ENCODE measurements at regions not wholly inside any gene's neighbourhood (a gene's known extent, or its start where the extent isn't known, plus 50 kb on each side); places are given as distances from the start of the nearest gene placed in this dataset.

GRCh38 chr12:46933947-46934346, 108.2 kb upstream of the SLC38A4 start:
- peaks cover 10% of the 10 kb centered on the region for H3K4me1 Mint-ChIP-seq (ENCODE audit: low read depth, unreplicated experiment)
- no peaks in the 10 kb centered on the region for H3K36me3 Mint-ChIP-seq (ENCODE audit: insufficient read depth, unreplicated experiment)
- no TSS peak for BruUV-seq (replicated peaks)
- no peak for TF ChIP-seq CTCF (IDR thresholded peaks at IDR 0.05; ENCODE audit: unreplicated experiment)
- CTCF ChIA-PET: no interaction called here
- no peak overlapping the region for H3K27ac Mint-ChIP-seq (ENCODE audit: unreplicated experiment)
- no peaks in the 10 kb centered on the region for H3K27me3 Mint-ChIP-seq (ENCODE audit: unreplicated experiment)
- DNase-seq: peak; percentile 10
- intact Hi-C loops (cut with micrococcal nuclease; ENCODE audit: unreplicated experiment): loop anchor here (1.0 to 10.0 kb wide), 3 partner anchors 259 to 779 kb away; no protein-coding TSS in a partner anchor
- no peak overlapping the region for H3K4me3 Mint-ChIP-seq (ENCODE audit: low read depth, unreplicated experiment)
- H3K9me3 Mint-ChIP-seq (ENCODE audit: low read depth, unreplicated experiment): no peaks in the 10 kb centered on the region

- H3K4me1 Mint-ChIP-seq (ENCODE audit: low read depth, unreplicated experiment): peaks cover 10% of the 10 kb centered on the region
- H3K36me3 Mint-ChIP-seq (ENCODE audit: insufficient read depth, unreplicated experiment): no peaks in the 10 kb centered on the region
Observed at GRCh38 chr12:46934374-46935111, 108.7 kb upstream of the SLC38A4 start.

DNA sequence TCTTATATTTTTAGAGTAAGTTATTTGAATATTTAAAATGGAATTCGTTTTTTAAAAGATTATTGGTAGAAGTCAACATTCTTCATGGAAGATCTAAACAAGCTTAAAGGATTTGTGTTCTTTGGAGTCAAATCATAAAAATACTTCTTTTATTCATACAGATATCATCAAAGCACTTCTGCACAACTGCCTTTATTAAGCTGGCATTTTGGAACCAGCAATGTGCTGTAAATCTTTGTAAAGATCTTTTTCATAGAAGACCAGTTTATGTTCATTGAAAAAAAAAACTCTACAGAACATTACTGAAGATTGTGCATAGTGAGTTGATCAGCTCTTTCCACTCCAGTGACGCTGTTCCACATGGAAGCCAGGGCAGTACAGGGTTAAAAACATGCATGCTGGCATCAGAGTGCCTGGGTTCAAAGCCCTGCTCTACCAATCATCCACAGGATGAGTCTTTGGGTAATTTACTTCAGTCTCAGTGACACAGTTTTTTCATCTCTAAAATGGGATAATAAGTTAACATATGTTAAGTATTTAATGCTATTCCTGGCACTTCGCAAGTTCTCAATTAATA, 109.6 kb upstream of the SLC38A4 start:
- H3K4me1 Mint-ChIP-seq (ENCODE audit: low read depth, unreplicated experiment): peaks cover 10% of the 10 kb centered on the region
- no peak for TF ChIP-seq CTCF (IDR thresholded peaks at IDR 0.05; ENCODE audit: unreplicated experiment)
- H3K27me3 Mint-ChIP-seq (ENCODE audit: unreplicated experiment): no peaks in the 10 kb centered on the region
- H3K9me3 Mint-ChIP-seq (ENCODE audit: low read depth, unreplicated experiment): no peaks in the 10 kb centered on the region
- no peak for DNase-seq
- intact Hi-C loops (cut with micrococcal nuclease; ENCODE audit: unreplicated experiment): loop anchor here (10.0 kb wide), 1 partner anchor 781 kb away; no protein-coding TSS in a partner anchor
- CTCF ChIA-PET: no interaction called here
- no TSS peak for BruUV-seq (replicated peaks)
- no peak overlapping the region for H3K27ac Mint-ChIP-seq (ENCODE audit: unreplicated experiment)
- H3K4me3 Mint-ChIP-seq (ENCODE audit: low read depth, unreplicated experiment): no peak overlapping the region
- H3K36me3 Mint-ChIP-seq (ENCODE audit: insufficient read depth, unreplicated experiment): no peaks in the 10 kb centered on the region

More at GRCh38 chr12:46934374-46935111, 108.7 kb upstream of the SLC38A4 start:
- intact Hi-C loops (cut with micrococcal nuclease; ENCODE audit: unreplicated experiment): loop anchor here (1.0 to 10.0 kb wide), 3 partner anchors 259 to 780 kb away; no protein-coding TSS in a partner anchor
- no peaks in the 10 kb centered on the region for H3K27me3 Mint-ChIP-seq (ENCODE audit: unreplicated experiment)
- no peak overlapping the region for H3K4me3 Mint-ChIP-seq (ENCODE audit: low read depth, unreplicated experiment)
- no TSS peak for BruUV-seq (replicated peaks)
- CTCF ChIA-PET: no interaction called here
- TF ChIP-seq CTCF (IDR thresholded peaks at IDR 0.05; ENCODE audit: unreplicated experiment): no peak
- H3K27ac Mint-ChIP-seq (ENCODE audit: unreplicated experiment): no peak overlapping the region
- no peak for DNase-seq
- H3K9me3 Mint-ChIP-seq (ENCODE audit: low read depth, unreplicated experiment): no peaks in the 10 kb centered on the region

GRCh38 chr12:46936042-46936441, 110.2 kb upstream of the SLC38A4 start:
- H3K36me3 Mint-ChIP-seq (ENCODE audit: insufficient read depth, unreplicated experiment): no peaks in the 10 kb centered on the region
- H3K9me3 Mint-ChIP-seq (ENCODE audit: low read depth, unreplicated experiment): no peaks in the 10 kb centered on the region
- BruUV-seq (replicated peaks): no TSS peak
- no peak overlapping the region for H3K4me3 Mint-ChIP-seq (ENCODE audit: low read depth, unreplicated experiment)
- no peak for DNase-seq
- H3K27me3 Mint-ChIP-seq (ENCODE audit: unreplicated experiment): no peaks in the 10 kb centered on the region
- H3K4me1 Mint-ChIP-seq (ENCODE audit: low read depth, unreplicated experiment): peaks cover 10% of the 10 kb centered on the region
- CTCF ChIA-PET: no interaction called here
- no peak overlapping the region for H3K27ac Mint-ChIP-seq (ENCODE audit: unreplicated experiment)
- no peak for TF ChIP-seq CTCF (IDR thresholded peaks at IDR 0.05; ENCODE audit: unreplicated experiment)
- intact Hi-C loops (cut with micrococcal nuclease; ENCODE audit: unreplicated experiment): loop anchor here (10.0 kb wide), 1 partner anchor 781 kb away; no protein-coding TSS in a partner anchor
